GM12865 (cell line): ENCODE measurements at regions not wholly inside any gene's neighbourhood (a gene's known extent, or its start where the extent isn't known, plus 50 kb on each side); places are given as distances from the start of the nearest gene placed in this dataset.

ENCODE experiments used
- DNase-seq: peaks from one replicate; pipeline ENCODE4 v3.0.0; 2010; ENCODE audit warnings: low read depth
- H3K4me3 ChIP-seq: 2 replicates; pipeline ENCODE4 v1.5.1; 2011; ENCODE audit warnings: mild to moderate bottlenecking, low read depth, low read length, control low read depth
- TF ChIP-seq, protein P1 (sequence below): IDR thresholded peaks from 2 replicates; pipeline ENCODE4 v1.5.1; 2011; ENCODE audit warnings: low read length, control low read depth, low read depth, inconsistent platforms; ENCODE audit not compliant: insufficient read depth; ENCODE audit errors: missing control alignments

DNA sequence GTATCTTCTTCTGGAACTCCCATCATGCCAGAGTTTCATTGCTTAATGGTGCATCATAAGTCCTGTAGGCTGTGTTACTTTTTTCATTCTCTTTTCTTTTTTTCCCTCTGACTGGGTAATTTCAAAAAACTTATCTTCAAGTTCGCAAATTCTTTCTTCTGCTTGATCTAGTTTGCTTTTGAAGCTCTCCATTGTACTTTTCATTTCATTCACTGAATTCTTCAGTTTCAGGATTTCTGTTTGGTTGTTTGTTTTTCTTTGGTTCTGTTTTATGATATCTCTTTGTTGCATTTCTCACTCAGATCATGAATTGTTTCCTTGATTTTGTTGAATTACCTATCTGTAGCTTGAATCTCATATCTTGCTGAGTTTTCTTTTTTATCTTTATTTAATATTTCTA lies 83.3 kb upstream of the PRMT8 start:
- no peak for DNase-seq
- no peak overlapping the region for H3K4me3 ChIP-seq
- TF ChIP-seq, protein P1, sequence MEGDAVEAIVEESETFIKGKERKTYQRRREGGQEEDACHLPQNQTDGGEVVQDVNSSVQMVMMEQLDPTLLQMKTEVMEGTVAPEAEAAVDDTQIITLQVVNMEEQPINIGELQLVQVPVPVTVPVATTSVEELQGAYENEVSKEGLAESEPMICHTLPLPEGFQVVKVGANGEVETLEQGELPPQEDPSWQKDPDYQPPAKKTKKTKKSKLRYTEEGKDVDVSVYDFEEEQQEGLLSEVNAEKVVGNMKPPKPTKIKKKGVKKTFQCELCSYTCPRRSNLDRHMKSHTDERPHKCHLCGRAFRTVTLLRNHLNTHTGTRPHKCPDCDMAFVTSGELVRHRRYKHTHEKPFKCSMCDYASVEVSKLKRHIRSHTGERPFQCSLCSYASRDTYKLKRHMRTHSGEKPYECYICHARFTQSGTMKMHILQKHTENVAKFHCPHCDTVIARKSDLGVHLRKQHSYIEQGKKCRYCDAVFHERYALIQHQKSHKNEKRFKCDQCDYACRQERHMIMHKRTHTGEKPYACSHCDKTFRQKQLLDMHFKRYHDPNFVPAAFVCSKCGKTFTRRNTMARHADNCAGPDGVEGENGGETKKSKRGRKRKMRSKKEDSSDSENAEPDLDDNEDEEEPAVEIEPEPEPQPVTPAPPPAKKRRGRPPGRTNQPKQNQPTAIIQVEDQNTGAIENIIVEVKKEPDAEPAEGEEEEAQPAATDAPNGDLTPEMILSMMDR = no peak

DNA sequence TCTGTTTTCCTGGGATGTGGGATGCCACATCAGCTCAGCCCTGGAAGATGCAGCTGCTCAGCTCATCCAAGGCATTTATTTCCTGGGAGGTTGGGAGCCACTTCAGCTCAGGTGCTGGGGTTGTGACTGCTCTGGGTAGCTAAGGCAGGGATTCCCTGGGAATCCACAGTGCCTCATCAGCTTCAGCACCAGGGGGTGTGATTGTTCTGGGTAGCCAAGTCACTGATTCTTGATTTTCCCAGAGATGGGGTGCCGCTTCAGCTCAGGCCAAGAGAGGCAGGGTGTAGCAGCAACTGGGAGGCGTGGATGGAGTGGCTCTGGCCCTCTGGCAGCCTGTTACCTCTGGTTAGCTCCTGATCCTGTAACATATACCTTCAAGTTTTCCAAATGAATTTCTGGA lies 81.3 kb upstream of the PRMT8 start:
- DNase-seq = no peak
- TF ChIP-seq, protein P1 = no peak
- no peak overlapping the region for H3K4me3 ChIP-seq

DNA sequence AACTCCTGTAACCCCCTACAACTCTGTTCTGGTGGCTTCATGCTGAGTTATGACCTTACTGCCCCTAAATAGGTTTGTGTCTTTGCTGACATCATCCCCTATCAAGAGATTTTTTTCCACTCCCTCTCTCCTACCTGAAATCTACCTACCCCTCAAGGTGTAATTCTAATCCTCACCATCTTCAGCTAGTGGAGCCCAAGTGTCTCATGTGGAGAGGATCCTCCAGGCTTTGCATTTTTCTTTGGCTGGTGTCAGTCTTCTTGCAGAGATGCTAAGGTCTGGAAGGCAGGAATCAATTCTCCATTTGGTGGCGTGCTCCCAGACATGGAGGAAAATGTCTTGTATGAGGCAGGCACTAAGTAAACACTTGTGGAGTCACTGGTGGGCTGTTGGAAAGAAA lies 74.8 kb upstream of the PRMT8 start:
- DNase-seq = no peak

DNA sequence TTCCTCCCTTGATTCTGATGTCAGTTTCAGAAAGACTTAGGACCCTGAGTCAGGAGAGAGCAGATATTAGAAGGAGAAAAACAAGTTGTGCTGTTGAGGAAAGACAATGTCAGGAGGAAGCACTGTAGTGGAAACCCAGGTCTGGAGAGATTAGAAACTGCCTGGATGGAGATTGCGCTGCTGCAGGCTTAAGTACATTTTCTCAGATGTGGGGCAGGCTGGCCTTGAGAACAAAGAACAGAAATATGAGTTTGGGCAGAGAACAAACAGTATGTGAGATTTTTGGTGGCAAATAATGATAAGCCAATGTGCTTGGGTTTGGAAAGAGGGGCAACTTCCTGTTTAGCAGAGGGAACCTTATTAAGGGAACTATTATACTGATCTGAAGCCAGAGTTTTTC lies 74.3 kb upstream of the PRMT8 start:
- no peak overlapping the region for H3K4me3 ChIP-seq
- TF ChIP-seq, protein P1 = no peak
- DNase-seq = no peak

More for the DNA sequence above, 74.8 kb upstream of the PRMT8 start:
- TF ChIP-seq, protein P1 = no peak
- H3K4me3 ChIP-seq = no peak overlapping the region

DNA sequence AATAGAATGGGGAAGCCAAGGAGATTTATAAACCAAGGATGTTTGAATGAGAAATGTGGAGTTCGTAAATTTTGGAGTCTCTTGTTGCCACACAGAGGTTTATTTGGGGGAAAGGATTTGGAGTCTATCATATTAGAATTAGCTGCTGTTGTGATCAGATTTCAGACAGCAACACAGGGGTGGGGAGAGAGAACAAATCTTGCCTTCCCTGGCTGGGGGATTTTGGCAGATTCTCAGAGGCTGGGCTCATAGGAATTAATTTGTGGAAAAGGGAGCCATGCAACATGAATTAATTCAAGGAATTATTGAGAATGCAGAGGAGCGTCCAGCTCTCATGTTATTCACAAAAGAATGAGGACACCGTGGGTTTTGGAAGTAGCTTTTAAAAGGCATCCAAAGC lies 73.9 kb upstream of the PRMT8 start:
- TF ChIP-seq, protein P1 = no peak
- no peak for DNase-seq
- no peak overlapping the region for H3K4me3 ChIP-seq

DNA sequence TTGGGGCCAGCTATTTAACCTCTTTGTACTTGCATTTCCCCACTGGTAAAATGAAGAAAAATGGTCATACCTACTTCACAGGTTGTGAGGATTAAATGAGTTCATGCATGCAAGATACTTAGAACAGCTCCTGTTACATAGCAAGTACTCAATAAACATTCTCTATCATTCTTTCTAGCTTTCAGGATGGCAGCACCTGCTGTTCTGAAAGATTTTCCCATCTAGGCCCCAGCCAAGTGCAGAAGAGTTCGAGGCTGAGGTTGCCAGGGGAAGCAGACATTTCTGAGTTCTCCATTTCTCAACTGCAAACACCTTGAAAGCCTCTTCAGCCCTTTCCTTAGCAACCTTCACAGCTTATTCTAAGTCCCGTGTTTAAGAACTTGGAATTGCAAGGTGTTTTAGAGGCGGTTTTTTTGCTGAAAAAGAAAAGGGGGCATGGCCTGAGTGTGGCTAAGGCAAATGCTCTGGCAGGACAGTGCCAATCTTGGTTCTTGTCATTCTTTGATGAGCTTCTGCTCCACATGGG lies 73.0 kb upstream of the PRMT8 start:
- no peak overlapping the region for H3K4me3 ChIP-seq
- TF ChIP-seq, protein P1 = no peak
- no peak for DNase-seq

DNA sequence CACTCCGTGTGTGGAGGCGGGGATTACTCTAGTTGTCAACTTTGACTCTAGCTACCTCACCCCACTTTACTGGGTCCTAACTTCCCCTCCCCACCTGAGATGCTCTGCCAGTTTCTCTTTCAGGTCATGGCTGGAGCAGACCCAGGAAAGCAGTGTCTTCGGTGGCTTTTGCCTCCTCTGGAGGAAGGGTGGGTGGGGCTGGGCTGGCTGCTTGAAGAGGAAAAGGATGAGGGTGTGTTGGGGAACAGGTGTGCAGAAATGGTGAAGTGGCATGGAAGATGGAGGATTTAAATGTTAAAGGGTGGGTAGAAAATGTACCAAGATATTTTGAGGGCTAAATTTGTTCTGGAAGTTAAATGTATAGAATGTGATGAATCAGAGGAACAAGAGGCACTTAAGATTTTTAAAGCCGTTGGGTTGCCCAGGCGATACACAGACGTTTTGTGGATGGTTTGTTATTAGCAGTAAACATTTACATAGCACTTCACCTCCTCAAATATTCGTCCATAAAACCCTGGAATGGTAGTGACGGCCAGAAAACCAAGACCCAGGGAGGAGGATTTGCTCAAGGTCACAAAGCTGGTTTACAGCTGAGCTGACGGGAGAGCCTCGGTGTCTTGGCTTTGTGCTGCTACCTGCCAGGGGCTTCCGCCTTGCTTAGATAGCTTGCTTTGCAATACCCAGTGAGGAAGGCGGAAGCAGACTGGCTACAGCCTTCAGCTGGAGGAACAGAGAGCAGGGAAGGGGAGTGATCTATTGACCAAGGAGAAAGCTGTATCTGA lies 72.2 kb upstream of the PRMT8 start:
- no peak overlapping the region for H3K4me3 ChIP-seq
- DNase-seq = no peak
- TF ChIP-seq, protein P1 = no peak
